H9 (cell line): ENCODE measurements at regions not wholly inside any gene's neighbourhood (a gene's known extent, or its start where the extent isn't known, plus 50 kb on each side); places are given as distances from the start of the nearest gene placed in this dataset.

ENCODE experiments used
- DNase-seq: peaks from one replicate; pipeline ENCODE4 v3.0.0-alpha.2; 2017
- H2AFZ ChIP-seq: one replicate; pipeline ENCODE4 v1.6.1; 2013; ENCODE audit warnings: mild to moderate bottlenecking, low read length, control low read depth, moderate library complexity
- H2AK5ac ChIP-seq: 2 replicates; pipeline ENCODE4 v1.6.1; 2013; ENCODE audit warnings: low read length, control low read depth, mixed read lengths; ENCODE audit not compliant: insufficient read length
- H2BK120ac ChIP-seq: one replicate; pipeline ENCODE4 v1.6.1; 2013; ENCODE audit warnings: low read depth, mild to moderate bottlenecking, low read length, control low read depth, inconsistent platforms; ENCODE audit not compliant: poor library complexity, severe bottlenecking
- H2BK12ac ChIP-seq: 2 replicates; pipeline ENCODE4 v1.6.1; 2013; ENCODE audit warnings: low read length, control low read depth, mixed read lengths, low read depth; ENCODE audit not compliant: insufficient read length
- H2BK15ac ChIP-seq: 2 replicates; pipeline ENCODE4 v1.6.1; 2013; ENCODE audit warnings: low read depth, low read length, control low read depth
- H2BK20ac ChIP-seq: one replicate; pipeline ENCODE4 v1.6.1; 2013; ENCODE audit warnings: low read depth, mild to moderate bottlenecking, low read length, control low read depth, inconsistent platforms; ENCODE audit not compliant: poor library complexity, severe bottlenecking
- H2BK5ac ChIP-seq: 2 replicates; pipeline ENCODE4 v1.6.1; 2013; ENCODE audit warnings: low read length, control low read depth, mixed read lengths; ENCODE audit not compliant: insufficient read length
- H3K14ac ChIP-seq: 2 replicates; pipeline ENCODE4 v1.6.1; 2013; ENCODE audit warnings: low read length, control low read depth; ENCODE audit not compliant: insufficient read depth
- H3K18ac ChIP-seq: 2 replicates; pipeline ENCODE4 v1.6.1; 2013; ENCODE audit warnings: low read depth, mild to moderate bottlenecking, mixed read lengths, low read length, control low read depth; ENCODE audit not compliant: insufficient read length
- H3K23ac ChIP-seq: 2 replicates; pipeline ENCODE4 v1.6.1; 2013; ENCODE audit warnings: low read length, control low read depth, mixed read lengths, low read depth; ENCODE audit not compliant: insufficient read length
- H3K23me2 ChIP-seq: 2 replicates; pipeline ENCODE4 v1.6.1; 2013; ENCODE audit warnings: low read depth, mild to moderate bottlenecking, mixed read lengths, low read length, control low read depth; ENCODE audit not compliant: insufficient read length, poor library complexity, severe bottlenecking
- H3K27ac ChIP-seq: 2 replicates; pipeline ENCODE4 v1.5.1; 2013; ENCODE audit warnings: low read length, control low read depth, mixed read lengths, low read depth; ENCODE audit not compliant: insufficient read length
- H3K27me3 ChIP-seq: 2 replicates; pipeline ENCODE4 v1.6.1; 2013; ENCODE audit warnings: low read length, control low read depth, inconsistent platforms; ENCODE audit not compliant: insufficient read depth
- H3K4ac ChIP-seq: 2 replicates; pipeline ENCODE4 v1.6.1; 2013; ENCODE audit warnings: low read depth, mild to moderate bottlenecking, control low read depth, inconsistent platforms, low read length, moderate library complexity
- H3K4me1 ChIP-seq: 2 replicates; pipeline ENCODE4 v1.6.1; 2013; ENCODE audit warnings: low read length, control low read depth, inconsistent platforms; ENCODE audit not compliant: insufficient read depth
- H3K4me2 ChIP-seq: 2 replicates; pipeline ENCODE4 v1.6.1; 2013; ENCODE audit warnings: low read length, control low read depth, mixed read lengths; ENCODE audit not compliant: insufficient read length, insufficient read depth
- H3K56ac ChIP-seq: 2 replicates; pipeline ENCODE4 v1.6.1; 2013; ENCODE audit warnings: low read depth, mild to moderate bottlenecking, mixed read lengths, low read length, control low read depth; ENCODE audit not compliant: insufficient read length
- H3K79me1 ChIP-seq: 2 replicates; pipeline ENCODE4 v1.6.1; 2013; ENCODE audit warnings: low read depth, mild to moderate bottlenecking, moderate library complexity, low read length, control low read depth, inconsistent platforms; ENCODE audit not compliant: insufficient read depth, poor library complexity, severe bottlenecking
- H3K79me2 ChIP-seq: 2 replicates; pipeline ENCODE4 v1.6.1; 2013; ENCODE audit warnings: low read length, control low read depth, inconsistent platforms; ENCODE audit not compliant: insufficient read depth
- H3K9ac ChIP-seq: 2 replicates; pipeline ENCODE4 v1.6.1; 2013; ENCODE audit warnings: low read length, control low read depth, mixed read lengths; ENCODE audit not compliant: insufficient read length; ENCODE audit errors: extremely low read depth
- H3K9me3 ChIP-seq: one replicate; pipeline ENCODE4 v1.6.1; 2013; ENCODE audit warnings: low read depth, low read length, inconsistent platforms; ENCODE audit not compliant: control insufficient read depth
- H3T11ph ChIP-seq: one replicate; pipeline ENCODE4 v1.6.1; 2013; ENCODE audit warnings: mild to moderate bottlenecking, low read length, control low read depth, inconsistent platforms
- H4K20me1 ChIP-seq: one replicate; pipeline ENCODE4 v1.6.1; 2013; ENCODE audit not compliant: control insufficient read depth, insufficient read length, insufficient read depth
- H4K5ac ChIP-seq: 2 replicates; pipeline ENCODE4 v1.6.1; 2013; ENCODE audit warnings: low read depth, mild to moderate bottlenecking, mixed read lengths, low read length, control low read depth; ENCODE audit not compliant: insufficient read length
- H4K8ac ChIP-seq: replicated peaks from 2 replicates; pipeline ENCODE4 v1.6.1; 2013; ENCODE audit warnings: low read length, control low read depth, mixed read lengths, low read depth; ENCODE audit not compliant: insufficient read length
- H4K91ac ChIP-seq: 2 replicates; pipeline ENCODE4 v1.6.1; 2013; ENCODE audit warnings: low read depth, mild to moderate bottlenecking, moderate library complexity, mixed read lengths, low read length, control low read depth; ENCODE audit not compliant: insufficient read length
- H3K27ac Mint-ChIP-seq, 3 experiments: 2 replicates in 2 of 3; 3 replicates in 1 of 3; pipeline ENCODE4 v1.8.0; 2020 to 2021; ENCODE audit warnings: mixed read lengths in 3 of 3, mild to moderate bottlenecking in 1 of 3, moderate library complexity in 1 of 3
- H3K27me3 Mint-ChIP-seq: 2 replicates; pipeline ENCODE4 v1.8.0; 2021; ENCODE audit warnings: low read depth, mild to moderate bottlenecking, moderate library complexity, mixed read lengths
- H3K36me3 Mint-ChIP-seq, 3 experiments: 2 replicates in 2 of 3; 3 replicates in 1 of 3; pipeline ENCODE4 v1.8.0; 2020 to 2021; ENCODE audit warnings: low read depth in 3 of 3, mixed read lengths in 3 of 3; ENCODE audit not compliant: insufficient read depth in 1 of 3
- H3K4me1 Mint-ChIP-seq, 2 experiments: 2 replicates each; pipeline ENCODE4 v1.8.0; 2020; ENCODE audit warnings: mixed read lengths in 2 of 2
- H3K4me3 Mint-ChIP-seq, 2 experiments: 2 replicates in 1 of 2; 3 replicates in 1 of 2; pipeline ENCODE4 v1.8.0; 2020 to 2021; ENCODE audit warnings: mild to moderate bottlenecking in 2 of 2, mixed read lengths in 2 of 2, moderate library complexity in 1 of 2
- H3K9me3 Mint-ChIP-seq, 2 experiments: 2 replicates in 1 of 2; 3 replicates in 1 of 2; pipeline ENCODE4 v1.8.0; 2020; ENCODE audit warnings: mild to moderate bottlenecking in 2 of 2, mixed read lengths in 2 of 2, moderate library complexity in 1 of 2
- WGBS: extraction: QIAGEN DNeasy Blood & Tissue Kit; methylation state at CpG from one replicate; pipeline ENCODE4 v1.1.7; 2013; ENCODE audit warnings: missing lambda C conversion rate, low lambda C conversion rate, mixed read lengths; ENCODE audit not compliant: insufficient read length; ENCODE audit errors: extremely low coverage; 5-methylcytosine and 5-hydroxymethylcytosine counted together
- TF ChIP-seq, protein P1 (sequence below): fragments of 200-600 bp; sonication (generic); conservative IDR thresholded peaks from 3 replicates; pipeline ENCODE4 v1.8.0; 2021; ENCODE audit warnings: antibody characterized with exemption, mild to moderate bottlenecking

DNA sequence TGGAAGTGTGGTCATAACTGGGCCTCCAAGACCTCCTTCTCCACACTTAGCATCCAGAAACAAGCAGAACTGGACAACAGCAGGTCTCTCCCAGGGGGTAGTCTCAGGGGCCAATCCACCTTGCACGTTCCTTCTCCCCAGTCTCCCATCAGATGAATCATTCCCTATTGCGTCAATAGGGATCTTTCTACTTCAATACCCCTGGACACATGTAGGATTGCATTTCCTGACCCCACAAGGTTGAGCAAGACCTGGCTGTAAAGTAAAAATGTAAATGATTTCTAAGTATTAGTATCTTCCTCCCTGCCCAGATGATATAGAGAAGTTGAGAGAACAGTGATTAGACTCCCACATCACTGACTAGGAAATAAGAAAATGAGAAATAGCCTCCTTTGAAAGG, 224.5 kb upstream of the CSF3R start:
- H3K23me2 ChIP-seq = no peaks in the 10 kb centered on the region
- no peaks in the 10 kb centered on the region; a peak in 1 of 7 replicates for H3K36me3 Mint-ChIP-seq

More for the DNA sequence above, 224.5 kb upstream of the CSF3R start:
- H3K27ac Mint-ChIP-seq = no peak overlapping the region
- no peaks in the 10 kb centered on the region for H3K79me2 ChIP-seq
- H3K4me1 Mint-ChIP-seq = peaks cover 34 to 52% of the 10 kb centered on the region in 2 experiments
- H2AK5ac ChIP-seq = no peak overlapping the region
- H3K4me2 ChIP-seq = no peak overlapping the region
- no peak overlapping the region for H4K8ac ChIP-seq
- H2BK5ac ChIP-seq = no peak overlapping the region
- peaks cover 3% of the 10 kb centered on the region; the same call in 1 of the 2 replicates for H3K4me1 ChIP-seq
- no peak overlapping the region for H3K9ac ChIP-seq
- DNase-seq = no peak
- H3K27me3 Mint-ChIP-seq = peaks cover 32% of the 10 kb centered on the region
- no peak overlapping the region for H3T11ph ChIP-seq
- TF ChIP-seq, protein P1, sequence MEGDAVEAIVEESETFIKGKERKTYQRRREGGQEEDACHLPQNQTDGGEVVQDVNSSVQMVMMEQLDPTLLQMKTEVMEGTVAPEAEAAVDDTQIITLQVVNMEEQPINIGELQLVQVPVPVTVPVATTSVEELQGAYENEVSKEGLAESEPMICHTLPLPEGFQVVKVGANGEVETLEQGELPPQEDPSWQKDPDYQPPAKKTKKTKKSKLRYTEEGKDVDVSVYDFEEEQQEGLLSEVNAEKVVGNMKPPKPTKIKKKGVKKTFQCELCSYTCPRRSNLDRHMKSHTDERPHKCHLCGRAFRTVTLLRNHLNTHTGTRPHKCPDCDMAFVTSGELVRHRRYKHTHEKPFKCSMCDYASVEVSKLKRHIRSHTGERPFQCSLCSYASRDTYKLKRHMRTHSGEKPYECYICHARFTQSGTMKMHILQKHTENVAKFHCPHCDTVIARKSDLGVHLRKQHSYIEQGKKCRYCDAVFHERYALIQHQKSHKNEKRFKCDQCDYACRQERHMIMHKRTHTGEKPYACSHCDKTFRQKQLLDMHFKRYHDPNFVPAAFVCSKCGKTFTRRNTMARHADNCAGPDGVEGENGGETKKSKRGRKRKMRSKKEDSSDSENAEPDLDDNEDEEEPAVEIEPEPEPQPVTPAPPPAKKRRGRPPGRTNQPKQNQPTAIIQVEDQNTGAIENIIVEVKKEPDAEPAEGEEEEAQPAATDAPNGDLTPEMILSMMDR = no peak
- H3K9me3 Mint-ChIP-seq = no peaks in the 10 kb centered on the region; a peak in 1 of 5 replicates
- H3K27me3 ChIP-seq = no peaks in the 10 kb centered on the region
- no peaks in the 10 kb centered on the region for H4K20me1 ChIP-seq
- no peaks in the 10 kb centered on the region for H3K79me1 ChIP-seq
- H3K18ac ChIP-seq = no peak overlapping the region
- no peak overlapping the region for H3K4me3 Mint-ChIP-seq
- WGBS = no CpG with 5 or more reads among the region's 2 CpGs
- no peak overlapping the region for H3K56ac ChIP-seq
- H4K5ac ChIP-seq = no peak overlapping the region
- H2BK120ac ChIP-seq = no peak overlapping the region
- no peak overlapping the region for H2BK15ac ChIP-seq
- no peak overlapping the region for H3K4ac ChIP-seq
- H2BK12ac ChIP-seq = no peak overlapping the region
- H3K9me3 ChIP-seq = no peaks in the 10 kb centered on the region
- H2BK20ac ChIP-seq = no peak overlapping the region
- H4K91ac ChIP-seq = no peak overlapping the region
- no peak overlapping the region for H3K27ac ChIP-seq
- no peak overlapping the region for H2AFZ ChIP-seq
- H3K23ac ChIP-seq = no peak overlapping the region
- no peak overlapping the region for H3K14ac ChIP-seq
